NCI-H1105 (cell line): ENCODE measurements at regions not wholly inside any gene's neighbourhood (a gene's known extent, or its start where the extent isn't known, plus 50 kb on each side); places are given as distances from the start of the nearest gene placed in this dataset.

ENCODE experiments used
- DNase-seq: peaks from one replicate; lab custom pipeline; 2025; lab: John Stamatoyannopoulos, UW

DNA sequence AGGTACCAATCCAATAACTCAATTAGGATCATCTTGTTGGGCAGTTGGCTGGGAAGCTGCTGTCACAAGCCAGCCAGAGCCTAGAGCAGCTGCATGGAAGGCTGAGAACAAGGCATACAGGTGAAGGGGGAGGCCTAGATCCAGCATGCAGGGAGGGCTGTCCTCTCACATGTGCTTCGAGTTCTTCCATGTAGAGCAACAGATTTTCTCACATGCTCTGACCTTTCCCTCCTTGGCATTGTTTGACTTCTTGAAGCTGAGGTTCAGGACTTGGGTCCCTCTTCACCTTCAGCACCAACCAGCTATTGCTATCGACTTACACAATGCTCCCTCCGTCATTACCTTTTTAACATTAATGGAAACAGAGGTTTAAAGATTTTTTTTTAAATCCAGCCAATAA is 257.7 kb downstream of the ATG4C start:
- DNase-seq = no peak

- peak; percentile 95 for DNase-seq
Observed at GRCh38 chr1:63042278-63042677, 258.3 kb downstream of the ATG4C start.

DNA sequence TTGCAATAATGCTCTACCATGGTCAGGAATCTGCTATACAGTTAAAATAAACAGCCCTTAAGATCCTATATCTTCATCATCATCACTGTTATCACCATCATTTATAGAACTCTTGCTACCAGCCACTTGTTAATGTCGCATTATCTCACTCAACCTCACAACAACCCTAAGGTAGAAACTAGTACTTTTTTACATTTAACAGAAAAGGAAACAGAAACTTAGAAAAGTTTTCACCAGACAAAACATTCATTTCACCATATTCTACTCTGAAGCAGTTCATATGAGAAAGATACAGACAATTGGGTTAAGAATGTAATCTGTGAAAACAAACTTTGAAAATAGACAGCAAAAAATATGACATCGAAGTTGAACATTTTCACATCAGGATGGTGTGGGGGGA is 262.6 kb downstream of the ATG4C start:
- no peak for DNase-seq

DNA sequence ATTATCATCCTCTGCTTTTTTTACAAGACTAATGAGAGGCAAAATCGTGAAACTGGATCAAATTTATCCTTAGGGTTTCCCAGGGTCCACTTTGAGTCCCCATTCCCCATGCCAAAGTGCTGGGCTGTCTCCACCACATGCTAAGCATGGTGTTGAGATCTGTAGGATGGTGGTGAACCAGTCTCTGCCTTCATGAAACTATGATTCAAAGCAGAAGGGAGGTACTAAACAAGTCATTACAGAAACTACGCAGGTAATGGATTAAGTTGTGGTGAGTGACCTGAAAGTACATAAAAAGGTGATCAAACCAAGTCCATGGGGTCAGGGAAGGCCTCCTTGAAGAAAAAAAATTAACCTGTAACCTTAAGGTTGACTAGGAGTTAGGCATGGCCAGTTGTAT is 265.2 kb downstream of the ATG4C start:
- no peak for DNase-seq

DNA sequence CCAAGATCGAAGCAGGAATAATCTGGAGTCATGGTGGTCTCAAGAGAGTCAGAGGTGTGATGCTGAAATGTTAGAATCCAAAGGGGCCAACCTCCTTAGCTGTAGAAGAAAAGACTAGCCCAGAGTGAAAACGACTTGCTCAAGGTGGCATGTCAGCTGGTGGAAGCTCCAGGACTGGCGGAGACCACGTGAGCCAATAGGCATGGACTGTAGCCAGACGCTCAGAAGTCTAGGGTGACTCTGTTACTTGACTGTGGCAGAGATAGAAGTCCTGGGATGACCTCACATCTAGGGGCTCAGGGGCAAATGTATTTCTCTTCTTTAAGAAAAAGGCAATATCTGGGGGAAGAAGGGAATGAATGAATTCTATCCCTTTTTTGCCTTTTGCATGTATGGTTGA is 267.4 kb downstream of the ATG4C start:
- DNase-seq = no peak

GRCh38 chr1:63051886-63052285 is 268.0 kb downstream of the ATG4C start:
- no peak for DNase-seq

GRCh38 chr1:63054184-63054583 is 268.2 kb upstream of the FOXD3 start:
- no peak for DNase-seq

GRCh38 chr1:63063367-63063766 is 259.0 kb upstream of the FOXD3 start:
- DNase-seq = no peak

DNA sequence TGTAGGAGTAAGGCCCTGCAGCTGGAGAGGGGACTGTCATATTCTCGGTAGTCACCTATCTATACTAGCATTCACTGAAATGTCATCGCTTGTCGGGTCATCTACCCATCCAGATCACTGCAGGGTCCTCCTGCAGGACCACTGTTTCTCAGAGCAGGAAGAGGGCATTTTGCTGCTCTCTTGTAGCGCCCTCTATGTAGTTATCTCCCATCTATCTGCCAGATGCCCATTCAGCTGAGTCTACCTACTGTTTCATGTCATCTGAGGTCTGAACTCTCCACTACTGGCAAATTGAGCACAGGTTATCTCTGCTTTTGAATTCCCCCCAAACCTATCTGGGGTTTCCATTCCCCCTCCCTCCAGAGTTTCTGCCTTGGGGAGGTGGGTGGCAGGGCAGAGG is 258.2 kb upstream of the FOXD3 start:
- DNase-seq = no peak

DNA sequence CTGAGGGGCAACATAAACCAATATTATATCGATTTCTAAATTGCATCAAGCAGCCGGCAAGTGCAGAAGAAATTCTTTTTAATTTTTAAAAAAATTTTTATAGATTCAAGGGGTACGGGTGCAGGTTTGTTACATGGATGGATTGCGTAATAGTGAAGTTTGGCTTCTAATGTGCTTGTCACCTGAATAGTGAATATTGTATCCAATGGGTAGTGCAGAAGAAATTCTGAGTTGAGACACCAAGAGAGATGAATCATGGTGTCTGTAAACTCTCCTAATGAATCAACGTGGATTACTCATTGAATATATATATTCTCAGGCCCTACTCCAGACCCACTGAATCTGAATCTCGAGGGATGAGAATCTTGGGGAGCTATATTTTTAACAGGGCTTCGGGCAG is 253.7 kb upstream of the FOXD3 start:
- no peak for DNase-seq

DNA sequence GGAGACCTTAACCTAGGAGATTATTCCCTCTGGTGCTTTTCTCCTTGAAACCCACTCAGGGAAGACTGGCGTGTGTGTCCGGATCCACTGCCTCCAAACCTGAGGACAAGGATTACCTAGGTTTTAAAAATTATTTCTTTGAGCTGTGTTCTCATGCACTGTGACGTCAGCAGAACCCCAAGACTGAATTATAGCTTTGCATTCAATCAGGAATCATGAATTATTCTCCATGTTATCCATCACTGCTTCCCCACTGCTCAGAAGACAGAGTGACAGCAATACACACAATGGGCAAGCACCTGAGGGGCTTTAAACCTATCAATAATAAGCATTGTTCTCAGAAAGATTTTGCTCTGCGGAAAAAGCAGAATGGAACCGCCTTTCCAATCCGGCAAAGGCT is 253.2 kb upstream of the FOXD3 start:
- no peak for DNase-seq

DNA sequence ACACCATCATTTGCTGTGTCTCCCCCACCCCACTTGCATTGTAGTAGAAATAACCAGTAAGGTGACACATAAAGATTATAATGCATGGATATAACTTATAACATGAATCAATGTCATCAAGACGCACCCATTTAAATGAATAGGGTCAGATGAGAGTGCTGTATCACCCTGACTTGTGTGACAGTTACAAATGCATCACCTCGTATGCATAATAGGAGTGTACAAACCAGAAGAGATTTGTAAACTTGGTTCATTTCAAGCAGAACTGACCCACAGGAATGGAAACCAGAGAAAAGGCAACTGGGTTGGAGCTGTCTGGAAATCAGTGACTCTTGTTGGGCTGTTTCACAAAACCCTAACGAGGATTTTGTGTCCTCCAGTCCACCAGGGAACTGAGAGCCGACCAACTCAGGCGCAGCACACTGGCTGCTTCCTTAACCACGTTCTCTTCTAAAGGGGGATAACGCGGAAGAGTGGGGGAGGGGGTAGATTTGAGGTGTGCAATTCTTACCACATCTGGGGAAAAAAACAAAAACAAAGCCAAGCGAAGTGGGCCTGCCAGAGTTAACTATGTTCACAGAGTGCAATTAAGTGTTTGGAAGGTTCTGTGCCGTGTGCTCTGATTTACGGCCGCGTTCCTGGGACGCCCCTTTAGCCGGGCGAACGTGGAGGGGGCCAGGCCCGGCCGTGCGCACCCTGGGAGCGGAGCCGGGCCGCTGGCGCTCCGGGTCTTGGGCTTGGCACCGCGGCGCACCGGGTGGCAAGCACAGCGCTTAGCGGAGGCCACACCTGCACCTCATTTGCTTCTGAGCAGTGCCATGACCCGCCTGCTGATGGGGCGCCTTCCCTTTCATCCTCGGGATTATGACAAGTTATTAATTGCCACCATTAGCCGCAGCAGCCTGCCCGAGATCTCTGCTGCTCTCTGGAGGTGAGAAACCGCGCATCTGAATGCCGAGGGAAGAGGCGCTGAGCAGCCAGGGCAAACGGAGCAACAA is 248.8 kb upstream of the FOXD3 start:
- DNase-seq = peak; percentile 71

- DNase-seq = peak; percentile 18
Observed at GRCh38 chr1:63074321-63074720, 248.0 kb upstream of the FOXD3 start.

DNA sequence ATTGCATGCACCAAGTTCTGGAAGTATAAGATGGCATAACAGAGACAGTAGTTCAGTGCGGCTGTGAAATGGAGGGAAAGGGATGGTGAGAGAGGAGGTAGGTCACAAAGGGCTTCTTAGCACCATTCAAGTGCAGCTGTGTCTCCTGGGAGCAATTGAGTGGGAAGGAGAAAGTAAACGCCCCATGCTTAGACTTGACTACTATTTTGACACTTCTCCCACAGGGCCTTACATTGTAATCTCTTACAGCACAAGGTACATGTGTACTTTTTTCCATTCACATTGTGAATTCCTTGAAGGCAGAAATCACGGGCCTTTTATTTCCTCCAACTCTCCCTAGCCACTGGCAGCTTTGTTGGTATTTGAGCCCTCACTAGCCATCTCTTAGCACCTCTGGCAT is 239.6 kb upstream of the FOXD3 start:
- no peak for DNase-seq

DNA sequence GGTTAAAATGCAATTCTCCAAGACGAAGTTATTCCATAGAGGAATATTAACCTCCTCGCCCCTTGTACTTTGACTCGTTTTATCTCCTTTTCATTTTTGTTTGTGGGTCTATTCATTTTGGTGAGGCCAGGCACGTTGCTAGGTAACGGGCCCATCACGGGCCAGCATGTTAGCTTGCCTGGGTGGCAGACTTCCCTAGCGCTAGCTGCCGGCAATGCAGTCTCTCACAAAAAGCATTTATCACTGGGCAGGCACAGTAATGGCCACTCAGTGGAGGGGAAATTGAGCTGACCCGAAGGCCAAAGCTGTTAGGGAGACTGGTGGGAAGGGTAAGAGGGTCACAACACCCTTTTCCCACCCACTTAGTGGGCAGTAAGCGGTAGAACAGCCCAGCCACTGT is 234.4 kb upstream of the FOXD3 start:
- DNase-seq = no peak

DNA sequence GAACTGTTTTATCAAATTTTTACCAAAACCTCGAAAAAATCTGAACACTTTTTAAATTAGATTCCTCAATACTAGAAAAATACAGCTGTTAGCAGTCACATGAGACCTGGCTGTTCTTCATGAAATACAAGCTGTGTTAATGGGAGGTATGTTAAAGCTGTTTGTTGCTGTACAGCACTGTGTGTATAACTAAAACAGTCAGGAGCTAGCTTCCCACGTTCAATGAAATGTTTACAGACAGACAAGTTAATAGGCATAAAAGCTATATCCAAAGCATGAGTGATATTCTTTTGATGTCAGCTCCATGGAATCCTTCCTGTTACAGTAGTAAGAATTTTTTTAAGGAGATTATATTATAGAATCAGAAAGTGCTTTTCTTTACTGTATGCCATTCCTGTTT is 223.2 kb upstream of the FOXD3 start:
- no peak for DNase-seq

GRCh38 chr1:63101336-63101735 is 221.0 kb upstream of the FOXD3 start:
- no peak for DNase-seq

DNA sequence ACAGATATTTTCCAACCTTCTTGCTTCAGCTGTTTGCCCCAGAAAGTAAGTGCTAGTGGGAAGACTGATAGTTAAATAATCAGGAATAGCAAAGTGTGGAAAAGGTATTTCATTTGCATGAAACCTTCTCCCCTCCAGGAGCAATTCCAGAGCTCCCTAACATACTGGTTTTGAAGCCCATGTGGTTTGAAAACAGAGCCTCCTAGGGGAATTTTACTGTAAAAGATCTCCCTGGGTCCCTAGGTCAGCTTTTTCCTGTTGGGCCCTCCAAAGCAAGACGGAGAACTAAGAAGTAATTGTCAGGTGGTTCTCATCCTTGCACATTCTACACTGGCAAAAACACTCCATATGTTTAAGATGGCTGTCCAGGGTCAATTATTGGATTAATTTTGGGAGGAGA is 218.7 kb upstream of the FOXD3 start:
- no peak for DNase-seq

- DNase-seq = no peak
Observed at GRCh38 chr1:63107066-63107465, 215.3 kb upstream of the FOXD3 start.

- DNase-seq = no peak
Observed at GRCh38 chr1:63108206-63108605, 214.2 kb upstream of the FOXD3 start.

DNA sequence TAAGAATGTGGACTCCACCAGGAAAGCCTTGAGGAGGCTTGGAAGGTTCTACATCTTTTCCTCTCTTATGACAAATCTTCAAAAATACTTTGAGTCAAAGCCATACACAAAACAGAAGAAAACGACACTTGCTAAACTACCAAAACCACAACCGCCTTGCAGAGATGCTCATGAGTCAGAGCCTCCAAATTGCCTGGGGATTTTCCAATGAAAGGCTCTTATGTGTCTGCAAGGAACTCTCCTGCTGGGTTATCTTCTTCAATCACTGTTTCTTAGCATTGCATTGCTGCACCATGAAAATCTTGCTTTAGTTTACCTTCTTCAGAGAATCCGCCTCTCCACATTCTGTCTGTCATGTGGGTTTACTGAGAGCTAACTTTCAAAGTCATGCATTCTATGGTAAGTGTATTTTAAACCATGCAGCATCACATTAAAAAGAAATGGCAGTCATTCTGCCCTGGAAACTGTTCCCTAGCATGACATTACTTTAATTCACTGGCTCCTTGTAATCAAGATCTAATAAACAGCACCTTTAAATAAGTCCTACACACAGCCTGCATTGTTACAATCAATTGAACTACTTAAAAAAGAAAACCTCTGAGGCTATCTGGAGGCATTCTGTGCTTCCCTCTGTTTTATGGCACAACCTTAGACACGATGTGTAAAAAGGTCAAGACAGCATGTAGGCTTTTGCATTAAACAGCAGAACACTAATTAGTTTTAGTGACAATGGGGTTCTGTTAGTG is 210.0 kb upstream of the FOXD3 start:
- no peak for DNase-seq

DNA sequence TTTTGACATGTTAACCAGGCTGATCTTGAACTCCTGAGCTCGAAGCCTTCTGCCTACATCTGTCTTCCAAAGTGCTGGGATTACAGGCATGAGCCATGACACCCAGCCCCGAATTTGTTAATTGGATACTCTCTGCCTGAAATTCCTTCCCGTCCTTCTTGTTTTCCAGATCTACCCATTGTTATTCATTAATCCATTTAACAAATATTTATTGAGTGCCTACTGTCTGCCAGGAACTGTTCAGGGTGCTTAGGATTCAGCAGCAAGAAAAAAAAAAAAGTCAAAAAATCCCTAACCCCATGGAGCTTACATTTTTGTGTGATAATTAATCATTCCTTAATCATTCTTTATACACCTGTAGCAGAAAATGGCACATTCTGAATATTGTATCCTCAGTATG is 206.8 kb upstream of the FOXD3 start:
- no peak for DNase-seq

GRCh38 chr1:63116016-63116415 is 206.4 kb upstream of the FOXD3 start:
- no peak for DNase-seq
